ENCODE measurements at regions not wholly inside any gene's neighbourhood (a gene's known extent, or its start where the extent isn't known, plus 50 kb on each side); places are given as distances from the start of the nearest gene placed in this dataset.
"Not testable (repeated sequence)": the region's sequence is repeated elsewhere in the genome, so short reads cannot be mapped to it uniquely, and the experiment has no call there.

DNA sequence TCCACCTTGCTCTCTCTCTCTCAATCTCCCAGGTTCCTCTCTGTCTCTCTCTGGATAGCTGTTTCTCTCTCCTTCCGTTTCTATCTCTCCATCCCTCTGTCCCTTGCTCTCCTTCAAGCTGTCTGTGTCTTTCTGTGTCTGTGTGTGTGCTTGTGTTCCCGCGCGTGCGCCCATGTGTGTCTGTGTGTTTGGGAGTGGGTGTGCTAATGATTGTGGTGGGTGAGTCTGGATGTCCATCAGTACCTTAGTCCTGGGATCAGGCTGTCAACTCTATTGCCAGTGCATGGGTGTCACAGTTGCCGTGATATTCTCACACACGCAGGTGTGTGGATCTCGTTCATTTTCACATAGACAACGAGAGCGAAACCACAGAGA is 1380.6 kb upstream of the DEFB115 start:
- H3K36me3 ChIP-seq (ENCODE audit: control insufficient read depth in 2 of 2, insufficient read depth in 1 of 2, low read length in 2 of 2), result no peaks in the 10 kb centered on the region
- no peaks in the 10 kb centered on the region for H3K9me3 ChIP-seq (ENCODE audit: control insufficient read depth, insufficient read depth, low read depth, low read length)
- TF ChIP-seq KLF8 (tag by site-specific recombination; IDR thresholded peaks at IDR 0.05), result no peak
- POLR2A ChIA-PET, result no interaction called here
- no peak overlapping the region for H3K4me3 ChIP-seq (ENCODE audit: low read depth, low read length)
- H3K4me1 ChIP-seq (ENCODE audit: control insufficient read depth, insufficient read depth, low read length), result no peaks in the 10 kb centered on the region
- no peak overlapping the region for H3K27ac ChIP-seq (ENCODE audit: extremely low read depth, low read depth, low read length)
- CTCF ChIA-PET, result no interaction called here

DNA sequence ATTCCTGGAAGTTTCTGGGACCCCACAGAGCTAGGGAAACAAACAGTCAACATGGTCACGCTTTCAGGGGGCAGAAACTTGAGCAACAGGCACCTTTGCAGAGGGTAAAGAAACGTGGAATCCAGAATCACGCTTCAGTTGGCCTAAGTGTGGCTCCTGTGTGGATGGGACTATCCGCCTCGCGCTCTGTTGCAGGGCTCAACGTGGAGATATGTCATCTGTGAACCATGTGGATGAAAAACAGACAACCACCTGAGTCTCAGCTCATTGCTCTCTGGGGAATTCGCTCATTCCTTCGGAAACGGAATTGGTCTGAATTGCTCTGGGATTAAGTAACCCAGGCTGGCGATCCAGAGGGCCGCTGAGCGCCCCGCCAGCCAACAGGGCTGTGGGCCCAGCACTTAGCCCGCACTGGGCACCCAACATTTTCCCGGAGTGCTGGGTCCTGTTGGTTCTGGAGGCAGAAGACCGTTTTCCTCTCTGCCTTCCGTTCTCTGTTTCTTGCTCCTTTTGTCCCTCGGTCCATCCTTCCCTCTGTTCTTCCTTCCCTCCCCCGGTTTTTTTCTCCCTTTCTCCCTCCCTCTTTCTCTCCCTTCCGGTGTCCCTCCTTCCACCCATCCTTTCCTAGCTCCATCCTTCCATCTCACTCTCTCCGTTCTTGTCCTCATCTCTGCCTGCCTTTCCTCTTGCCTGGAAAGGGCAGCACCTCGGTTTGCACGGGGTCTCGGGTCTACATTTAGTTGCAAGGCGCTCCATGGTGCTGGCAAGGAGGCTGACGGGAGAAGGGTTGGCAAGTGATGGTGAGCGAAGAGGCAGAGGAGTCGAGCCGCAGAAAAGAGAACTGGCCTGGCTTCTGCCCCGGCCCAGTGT is 1379.8 kb upstream of the DEFB115 start:
- H3K4me1 ChIP-seq (ENCODE audit: control insufficient read depth, insufficient read depth, low read length); H3K4me3 ChIP-seq (ENCODE audit: low read depth, low read length); CTCF ChIA-PET; H3K36me3 ChIP-seq (ENCODE audit: control insufficient read depth in 2 of 2, insufficient read depth in 1 of 2, low read length in 2 of 2); H3K27ac ChIP-seq (ENCODE audit: extremely low read depth, low read depth, low read length); POLR2A ChIA-PET; H3K9me3 ChIP-seq (ENCODE audit: control insufficient read depth, insufficient read depth, low read depth, low read length): not testable (repeated sequence)

GRCh38 chr20:29878281-29878741 is 1379.2 kb upstream of the DEFB115 start:
- Histone ChIP-seq H3K36me3 (ENCODE audit: control insufficient read depth in 2 of 2, insufficient read depth in 1 of 2, low read length in 2 of 2) (no peaks in the 10 kb centered on the region), H3K9me3 (ENCODE audit: control insufficient read depth, insufficient read depth, low read depth, low read length) (no peaks in the 10 kb centered on the region), H3K4me3 (ENCODE audit: low read depth, low read length) (no peak overlapping the region), H3K27ac (ENCODE audit: extremely low read depth, low read depth, low read length) (no peak overlapping the region), H3K4me1 (ENCODE audit: control insufficient read depth, insufficient read depth, low read length) (no peaks in the 10 kb centered on the region)
- TF ChIP-seq ZNF354C (tag by site-specific recombination; IDR thresholded peaks at IDR 0.05; ENCODE audit: borderline replicate concordance, low read depth), result no peak
- no peak for TF ChIP-seq ZNF114 (tag by site-specific recombination; IDR thresholded peaks at IDR 0.05)
- TF ChIP-seq ZNF148 (tag by site-specific recombination; IDR thresholded peaks at IDR 0.05; ENCODE audit: borderline replicate concordance), result no peak
- no peak for TF ChIP-seq ZNF555 (tag by site-specific recombination; conservative IDR thresholded peaks at IDR 0.05)
- no peak for TF ChIP-seq ZNF366 (tag by site-specific recombination; conservative IDR thresholded peaks at IDR 0.05)
- no peak for TF ChIP-seq ZNF155 (tag by site-specific recombination; IDR thresholded peaks at IDR 0.05)
- no peak for TF ChIP-seq ZNF677 (tag by site-specific recombination; IDR thresholded peaks at IDR 0.05)
- TF ChIP-seq ZNF645 (tag by site-specific recombination; IDR thresholded peaks at IDR 0.05), result no peak
- TF ChIP-seq ZNF600 (tag by site-specific recombination; IDR thresholded peaks at IDR 0.05), result no peak
- TF ChIP-seq PRDM6 (tag by site-specific recombination; IDR thresholded peaks at IDR 0.05), result no peak
- no peak for TF ChIP-seq OSR2 (tag by site-specific recombination; IDR thresholded peaks at IDR 0.05)
- TF ChIP-seq SCRT1 (tag by site-specific recombination; IDR thresholded peaks at IDR 0.05; ENCODE audit: borderline replicate concordance), result no peak
- no peak for TF ChIP-seq ZNF184 (tag by site-specific recombination; IDR thresholded peaks at IDR 0.05)
- no peak for TF ChIP-seq ZSCAN30 (tag by site-specific recombination; IDR thresholded peaks at IDR 0.05)
- no peak for TF ChIP-seq ZNF202 (tag by site-specific recombination; IDR thresholded peaks at IDR 0.05; ENCODE audit: borderline replicate concordance)
- TF ChIP-seq ZBTB8A (tag by site-specific recombination; IDR thresholded peaks at IDR 0.05), result no peak
- TF ChIP-seq, protein P1, sequence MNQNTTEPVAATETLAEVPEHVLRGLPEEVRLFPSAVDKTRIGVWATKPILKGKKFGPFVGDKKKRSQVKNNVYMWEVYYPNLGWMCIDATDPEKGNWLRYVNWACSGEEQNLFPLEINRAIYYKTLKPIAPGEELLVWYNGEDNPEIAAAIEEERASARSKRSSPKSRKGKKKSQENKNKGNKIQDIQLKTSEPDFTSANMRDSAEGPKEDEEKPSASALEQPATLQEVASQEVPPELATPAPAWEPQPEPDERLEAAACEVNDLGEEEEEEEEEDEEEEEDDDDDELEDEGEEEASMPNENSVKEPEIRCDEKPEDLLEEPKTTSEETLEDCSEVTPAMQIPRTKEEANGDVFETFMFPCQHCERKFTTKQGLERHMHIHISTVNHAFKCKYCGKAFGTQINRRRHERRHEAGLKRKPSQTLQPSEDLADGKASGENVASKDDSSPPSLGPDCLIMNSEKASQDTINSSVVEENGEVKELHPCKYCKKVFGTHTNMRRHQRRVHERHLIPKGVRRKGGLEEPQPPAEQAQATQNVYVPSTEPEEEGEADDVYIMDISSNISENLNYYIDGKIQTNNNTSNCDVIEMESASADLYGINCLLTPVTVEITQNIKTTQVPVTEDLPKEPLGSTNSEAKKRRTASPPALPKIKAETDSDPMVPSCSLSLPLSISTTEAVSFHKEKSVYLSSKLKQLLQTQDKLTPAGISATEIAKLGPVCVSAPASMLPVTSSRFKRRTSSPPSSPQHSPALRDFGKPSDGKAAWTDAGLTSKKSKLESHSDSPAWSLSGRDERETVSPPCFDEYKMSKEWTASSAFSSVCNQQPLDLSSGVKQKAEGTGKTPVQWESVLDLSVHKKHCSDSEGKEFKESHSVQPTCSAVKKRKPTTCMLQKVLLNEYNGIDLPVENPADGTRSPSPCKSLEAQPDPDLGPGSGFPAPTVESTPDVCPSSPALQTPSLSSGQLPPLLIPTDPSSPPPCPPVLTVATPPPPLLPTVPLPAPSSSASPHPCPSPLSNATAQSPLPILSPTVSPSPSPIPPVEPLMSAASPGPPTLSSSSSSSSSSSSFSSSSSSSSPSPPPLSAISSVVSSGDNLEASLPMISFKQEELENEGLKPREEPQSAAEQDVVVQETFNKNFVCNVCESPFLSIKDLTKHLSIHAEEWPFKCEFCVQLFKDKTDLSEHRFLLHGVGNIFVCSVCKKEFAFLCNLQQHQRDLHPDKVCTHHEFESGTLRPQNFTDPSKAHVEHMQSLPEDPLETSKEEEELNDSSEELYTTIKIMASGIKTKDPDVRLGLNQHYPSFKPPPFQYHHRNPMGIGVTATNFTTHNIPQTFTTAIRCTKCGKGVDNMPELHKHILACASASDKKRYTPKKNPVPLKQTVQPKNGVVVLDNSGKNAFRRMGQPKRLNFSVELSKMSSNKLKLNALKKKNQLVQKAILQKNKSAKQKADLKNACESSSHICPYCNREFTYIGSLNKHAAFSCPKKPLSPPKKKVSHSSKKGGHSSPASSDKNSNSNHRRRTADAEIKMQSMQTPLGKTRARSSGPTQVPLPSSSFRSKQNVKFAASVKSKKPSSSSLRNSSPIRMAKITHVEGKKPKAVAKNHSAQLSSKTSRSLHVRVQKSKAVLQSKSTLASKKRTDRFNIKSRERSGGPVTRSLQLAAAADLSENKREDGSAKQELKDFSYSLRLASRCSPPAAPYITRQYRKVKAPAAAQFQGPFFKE (tag by site-specific recombination; IDR thresholded peaks at IDR 0.05; ENCODE audit: borderline replicate concordance), result no peak
- no peak for TF ChIP-seq ZNF24 (tag by site-specific recombination; IDR thresholded peaks at IDR 0.05)
- ChIA-PET CTCF (no interaction called here), POLR2A (no interaction called here)
